GM12875 (cell line): ENCODE measurements at regions not wholly inside any gene's neighbourhood (a gene's known extent, or its start where the extent isn't known, plus 50 kb on each side); places are given as distances from the start of the nearest gene placed in this dataset.

Experiments used
- H3K4me3 ChIP-seq: one replicate; pipeline ENCODE4 v1.5.1; 2011; ENCODE audit warnings: low read depth, low read length, control low read depth
- CTCF ChIP-seq: IDR thresholded peaks from 2 replicates; pipeline ENCODE4 v1.5.1; 2011; ENCODE audit warnings: low read depth, mild to moderate bottlenecking, control low read depth, inconsistent platforms, low read length, moderate library complexity, borderline replicate concordance; ENCODE audit not compliant: insufficient read depth

GRCh38 chr14:101464310-101464983 lies 96.8 kb upstream of the DIO3 start:
- no peak for TF ChIP-seq CTCF
- no peak overlapping the region for H3K4me3 ChIP-seq

- no peak overlapping the region for H3K4me3 ChIP-seq
- TF ChIP-seq CTCF, result no peak
These were observed 96.1 kb upstream of the DIO3 start for GRCh38 chr14:101464984-101465794.

DNA sequence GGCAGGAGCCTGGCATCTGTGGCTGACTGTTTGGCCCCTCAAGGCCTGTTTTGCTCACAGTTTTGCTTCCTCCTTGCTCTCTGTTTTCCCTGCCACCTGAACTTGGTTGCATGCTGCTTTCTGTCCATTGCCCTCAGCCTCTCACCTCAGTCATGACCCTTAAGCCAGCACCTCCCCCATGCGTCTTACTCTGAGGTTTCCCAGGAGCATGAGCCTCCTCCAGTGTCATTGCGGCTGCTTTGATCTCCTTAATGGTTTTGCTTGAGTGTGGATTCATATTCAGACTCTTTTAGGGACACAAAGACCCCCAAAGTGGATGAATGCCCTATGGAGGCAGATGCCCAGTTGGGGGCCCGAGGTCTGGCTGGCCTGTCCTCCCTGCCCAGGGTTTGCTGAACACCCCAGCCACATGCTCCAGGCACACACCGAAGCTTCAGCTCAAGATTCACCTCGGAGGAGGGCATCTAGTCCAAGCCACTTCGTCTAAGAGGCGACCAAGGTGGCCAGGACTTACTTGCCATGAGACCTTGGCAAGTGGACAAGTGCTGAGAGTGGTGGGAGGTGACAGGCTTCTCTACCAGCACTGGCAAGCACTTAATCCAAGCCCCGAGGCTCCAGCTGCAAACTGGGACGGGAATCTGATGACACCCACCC lies 95.4 kb upstream of the DIO3 start:
- TF ChIP-seq CTCF, result no peak
- H3K4me3 ChIP-seq, result no peak overlapping the region

DNA sequence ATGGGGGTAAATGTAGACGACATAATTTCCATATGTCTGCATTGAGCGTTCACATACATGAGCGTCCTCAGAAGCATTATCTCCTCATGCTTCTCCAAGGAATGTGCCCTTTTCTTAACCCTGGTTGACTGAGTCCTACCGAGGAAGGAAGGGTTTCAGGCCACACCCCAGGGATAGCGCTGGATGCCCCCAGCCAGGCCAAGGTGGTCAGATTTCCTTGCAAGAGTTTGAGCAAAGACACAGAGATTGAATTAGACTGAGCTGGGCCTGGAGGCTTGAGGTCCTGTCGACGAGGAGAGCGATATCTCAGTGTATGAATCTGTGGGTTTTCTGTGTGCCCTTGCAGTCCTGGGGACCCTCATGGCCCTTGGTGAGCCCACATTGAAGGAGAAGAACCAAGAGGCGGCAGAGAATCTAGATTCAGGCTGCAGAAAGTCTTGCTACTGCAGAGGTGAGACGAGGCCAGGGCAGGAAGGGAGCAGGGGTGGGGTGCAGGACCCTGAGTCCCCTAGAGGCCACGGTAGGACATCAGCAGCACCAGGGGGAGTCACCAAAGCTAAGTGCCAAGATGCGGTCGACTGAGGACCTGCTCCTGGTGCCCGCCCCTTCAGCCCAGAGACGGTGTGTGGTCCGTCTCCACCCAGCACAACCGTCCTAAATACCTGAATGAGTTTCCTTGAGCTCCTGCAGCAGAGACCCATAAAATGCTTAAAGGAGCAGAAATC lies 94.7 kb upstream of the DIO3 start:
- H3K4me3 ChIP-seq, result no peak overlapping the region
- no peak for TF ChIP-seq CTCF

- no peak overlapping the region for H3K4me3 ChIP-seq
- no peak for TF ChIP-seq CTCF
These were observed 93.9 kb upstream of the DIO3 start for GRCh38 chr14:101467181-101467926.
